ENCODE measurements at regions not wholly inside any gene's neighbourhood (a gene's known extent, or its start where the extent isn't known, plus 50 kb on each side); places are given as distances from the start of the nearest gene placed in this dataset.

- TF ChIP-seq, protein P1, sequence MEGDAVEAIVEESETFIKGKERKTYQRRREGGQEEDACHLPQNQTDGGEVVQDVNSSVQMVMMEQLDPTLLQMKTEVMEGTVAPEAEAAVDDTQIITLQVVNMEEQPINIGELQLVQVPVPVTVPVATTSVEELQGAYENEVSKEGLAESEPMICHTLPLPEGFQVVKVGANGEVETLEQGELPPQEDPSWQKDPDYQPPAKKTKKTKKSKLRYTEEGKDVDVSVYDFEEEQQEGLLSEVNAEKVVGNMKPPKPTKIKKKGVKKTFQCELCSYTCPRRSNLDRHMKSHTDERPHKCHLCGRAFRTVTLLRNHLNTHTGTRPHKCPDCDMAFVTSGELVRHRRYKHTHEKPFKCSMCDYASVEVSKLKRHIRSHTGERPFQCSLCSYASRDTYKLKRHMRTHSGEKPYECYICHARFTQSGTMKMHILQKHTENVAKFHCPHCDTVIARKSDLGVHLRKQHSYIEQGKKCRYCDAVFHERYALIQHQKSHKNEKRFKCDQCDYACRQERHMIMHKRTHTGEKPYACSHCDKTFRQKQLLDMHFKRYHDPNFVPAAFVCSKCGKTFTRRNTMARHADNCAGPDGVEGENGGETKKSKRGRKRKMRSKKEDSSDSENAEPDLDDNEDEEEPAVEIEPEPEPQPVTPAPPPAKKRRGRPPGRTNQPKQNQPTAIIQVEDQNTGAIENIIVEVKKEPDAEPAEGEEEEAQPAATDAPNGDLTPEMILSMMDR (IDR thresholded peaks at IDR 0.05): no peak
- no peak for TF ChIP-seq POLR2AphosphoS5 (IDR thresholded peaks at IDR 0.05; ENCODE audit: low read depth, low read length)
Observed at GRCh38 chr10:28378986-28379585, 76.2 kb upstream of the MPP7 start.

Measured in Panc1 (cell line).